DMS 273 (cell line): ENCODE measurements at regions not wholly inside any gene's neighbourhood (a gene's known extent, or its start where the extent isn't known, plus 50 kb on each side); places are given as distances from the start of the nearest gene placed in this dataset.

Experiments
- DNase-seq: peaks from one replicate; lab custom pipeline; 2025; ENCODE audit not compliant: unreplicated experiment; lab: John Stamatoyannopoulos, UW

GRCh38 chr7:46478046-46478445 lies 557.0 kb upstream of the IGFBP3 start:
- no peak for DNase-seq

GRCh38 chr7:46468753-46469356 lies 547.8 kb upstream of the IGFBP3 start:
- DNase-seq: peak; percentile 49

GRCh38 chr7:46463170-46463569 lies 542.1 kb upstream of the IGFBP3 start:
- DNase-seq: no peak

- no peak for DNase-seq
These were observed 540.3 kb upstream of the IGFBP3 start for GRCh38 chr7:46461334-46461777.

GRCh38 chr7:46459942-46460341 lies 538.9 kb upstream of the IGFBP3 start:
- DNase-seq: no peak

- no peak for DNase-seq
These were observed 533.7 kb upstream of the IGFBP3 start for GRCh38 chr7:46454816-46455215.

- DNase-seq: no peak
These were observed 531.6 kb upstream of the IGFBP3 start for GRCh38 chr7:46452561-46453135.

- DNase-seq: no peak
These were observed 530.8 kb upstream of the IGFBP3 start for GRCh38 chr7:46451846-46452245.

GRCh38 chr7:46450886-46451285 lies 529.8 kb upstream of the IGFBP3 start:
- no peak for DNase-seq

- DNase-seq: no peak
These were observed 529.4 kb upstream of the IGFBP3 start for GRCh38 chr7:46450425-46450824.

- no peak for DNase-seq
These were observed 528.7 kb upstream of the IGFBP3 start for GRCh38 chr7:46449743-46450142.

- DNase-seq: no peak
These were observed 527.4 kb upstream of the IGFBP3 start for GRCh38 chr7:46448478-46448877.

GRCh38 chr7:46446151-46446550 lies 525.1 kb upstream of the IGFBP3 start:
- DNase-seq: no peak

- no peak for DNase-seq
These were observed 523.2 kb upstream of the IGFBP3 start for GRCh38 chr7:46444256-46444655.

- no peak for DNase-seq
These were observed 519.1 kb upstream of the IGFBP3 start for GRCh38 chr7:46440186-46440585.

- DNase-seq: no peak
These were observed 511.6 kb upstream of the IGFBP3 start for GRCh38 chr7:46432708-46433107.

GRCh38 chr7:46428295-46428694 lies 507.2 kb upstream of the IGFBP3 start:
- DNase-seq: no peak

- no peak for DNase-seq
These were observed 503.9 kb upstream of the IGFBP3 start for GRCh38 chr7:46424934-46425333.

- DNase-seq: no peak
These were observed 500.6 kb upstream of the IGFBP3 start for GRCh38 chr7:46421441-46422230.

GRCh38 chr7:46414946-46415345 lies 493.9 kb upstream of the IGFBP3 start:
- DNase-seq: no peak

- no peak for DNase-seq
These were observed 490.2 kb upstream of the IGFBP3 start for GRCh38 chr7:46411236-46411635.

GRCh38 chr7:46407125-46407524 lies 486.1 kb upstream of the IGFBP3 start:
- no peak for DNase-seq
